Stimulated activated naive CD4-positive, alpha-beta T cell (primary cell): ENCODE measurements at regions not wholly inside any gene's neighbourhood (a gene's known extent, or its start where the extent isn't known, plus 50 kb on each side); places are given as distances from the start of the nearest gene placed in this dataset.

Experiments
- DNase-seq, 6 experiments: peaks; one replicate each; lab custom pipeline; 2025; lab: John Stamatoyannopoulos, UW

- DNase-seq, result no peak
These were observed 206.9 kb upstream of the MAP3K7 start for GRCh38 chr6:90793771-90794170.

- no peak for DNase-seq
These were observed 203.8 kb upstream of the MAP3K7 start for GRCh38 chr6:90790696-90791095.

GRCh38 chr6:90790058-90790457 lies 203.2 kb upstream of the MAP3K7 start:
- DNase-seq, result no peak

- DNase-seq, result no peak
These were observed 201.9 kb upstream of the MAP3K7 start for GRCh38 chr6:90788781-90789180.

GRCh38 chr6:90787446-90787845 lies 200.6 kb upstream of the MAP3K7 start:
- DNase-seq, result no peak

- DNase-seq, result no peak
These were observed 193.9 kb upstream of the MAP3K7 start for GRCh38 chr6:90780778-90781177.

- no peak for DNase-seq
These were observed 193.3 kb upstream of the MAP3K7 start for GRCh38 chr6:90780141-90780540.

- DNase-seq, result no peak
These were observed 191.7 kb upstream of the MAP3K7 start for GRCh38 chr6:90778417-90779203.

GRCh38 chr6:90770778-90771177 lies 183.9 kb upstream of the MAP3K7 start:
- DNase-seq, result no peak

GRCh38 chr6:90765895-90766294 lies 179.0 kb upstream of the MAP3K7 start:
- DNase-seq, result no peak

- DNase-seq, result no peak
These were observed 178.6 kb upstream of the MAP3K7 start for GRCh38 chr6:90765491-90765890.

GRCh38 chr6:90764001-90764400 lies 177.1 kb upstream of the MAP3K7 start:
- DNase-seq, result no peak

GRCh38 chr6:90759664-90760063 lies 172.8 kb upstream of the MAP3K7 start:
- DNase-seq, result no peak

- no peak for DNase-seq
These were observed 171.9 kb upstream of the MAP3K7 start for GRCh38 chr6:90758741-90759140.

GRCh38 chr6:90753820-90754643 lies 167.2 kb upstream of the MAP3K7 start:
- no peak for DNase-seq

GRCh38 chr6:90739802-90740201 lies 152.9 kb upstream of the MAP3K7 start:
- DNase-seq, result no peak

GRCh38 chr6:90739339-90739738 lies 152.5 kb upstream of the MAP3K7 start:
- DNase-seq, result no peak

GRCh38 chr6:90730151-90730673 lies 143.3 kb upstream of the MAP3K7 start:
- no peak for DNase-seq

GRCh38 chr6:90729057-90729456 lies 142.2 kb upstream of the MAP3K7 start:
- no peak for DNase-seq

GRCh38 chr6:90722648-90723047 lies 135.8 kb upstream of the MAP3K7 start:
- DNase-seq, result no peak

- DNase-seq, result no peak
These were observed 133.5 kb upstream of the MAP3K7 start for GRCh38 chr6:90720404-90720803.

GRCh38 chr6:90719321-90720195 lies 132.7 kb upstream of the MAP3K7 start:
- no peak for DNase-seq
